SK-N-SH (cell line): ENCODE measurements at regions not wholly inside any gene's neighbourhood (a gene's known extent, or its start where the extent isn't known, plus 50 kb on each side); places are given as distances from the start of the nearest gene placed in this dataset.
A peak's percentile ranks its signal among the peaks of the same experiment; 100 is the strongest.

Experiments used
- CTCF ChIA-PET: fragments of 300-600, 350-600 bp; formaldehyde crosslinking; extraction: SDS; loops from one replicate; lab custom pipeline; 2021; lab: Yijun Ruan, JAX
- POLR2A ChIA-PET: fragments of 350-600 bp; sonication (Branson Sonifier 250); formaldehyde crosslinking; extraction: SDS; loops from one replicate; lab custom pipeline; 2020; ENCODE audit warnings: antibody characterized with exemption, inconsistent platforms; lab: Yijun Ruan, JAX
- DNase-seq: peaks from one replicate; pipeline ENCODE4 v3.0.0; 2012
- H2AFZ ChIP-seq: fragments of 200-600 bp; sonication (generic); 2 replicates; pipeline ENCODE4 v1.8.1; 2016; ENCODE audit warnings: antibody characterized with exemption, mild to moderate bottlenecking, low read depth
- H3F3A ChIP-seq: fragments of 200-600 bp; sonication (generic); replicated peaks from 2 replicates; pipeline ENCODE3; 2016; ENCODE audit warnings: antibody characterized with exemption, mild to moderate bottlenecking; ENCODE audit not compliant: insufficient read depth
- H3K27ac ChIP-seq, 2 experiments: fragments of 200-500 bp in 1 of 2; fragments of 200-600 bp in 1 of 2; sonication (Bioruptor generic) in 1 of 2; sonication (generic), shearing (Covaris generic) in 1 of 2; 2 replicates each; pipeline versions ENCODE4 v1.5.1 to v1.6.1; 2014 to 2016; ENCODE audit warnings: low read depth in 2 of 2, inconsistent platforms in 1 of 2, low read length in 1 of 2, mild to moderate bottlenecking in 1 of 2, mixed read lengths in 1 of 2
- H3K27me3 ChIP-seq: fragments of 200-600 bp; sonication (generic), shearing (Covaris generic); 2 replicates; pipeline ENCODE4 v1.6.1; 2016; ENCODE audit warnings: mixed run types; ENCODE audit not compliant: insufficient read depth
- H3K36me3 ChIP-seq, 2 experiments: fragments of 200-500 bp in 1 of 2; fragments of 200-600 bp in 1 of 2; sonication (Bioruptor generic) in 1 of 2; sonication (generic) in 1 of 2; replicated peaks in 1 of 2; 2 replicates each; pipeline versions ENCODE3 to v1.5.1; 2014 to 2016; ENCODE audit warnings: low read length in 1 of 2, mild to moderate bottlenecking in 1 of 2; ENCODE audit not compliant: insufficient read depth in 2 of 2, control insufficient read depth in 1 of 2
- H3K4me1 ChIP-seq, 2 experiments: fragments of 200-500 bp in 1 of 2; fragments of 200-600 bp in 1 of 2; sonication (Bioruptor generic) in 1 of 2; sonication (generic), shearing (Covaris generic) in 1 of 2; 2 replicates each; pipeline versions ENCODE4 v1.5.1 to v1.6.1; 2014 to 2016; ENCODE audit warnings: low read depth in 1 of 2, low read length in 1 of 2, mixed run types in 1 of 2; ENCODE audit not compliant: insufficient read depth in 2 of 2, control insufficient read depth in 1 of 2
- H3K4me2 ChIP-seq: fragments of 200-600 bp; sonication (generic), shearing (Covaris generic); 2 replicates; pipeline ENCODE4 v1.6.1; 2017; ENCODE audit warnings: mixed run types
- H3K4me3 ChIP-seq, 2 experiments: fragments of 200-500 bp in 1 of 2; fragments of 200-600 bp in 1 of 2; sonication (Bioruptor generic) in 1 of 2; sonication (generic), shearing (Covaris generic) in 1 of 2; 2 replicates each; pipeline versions ENCODE4 v1.5.1 to v1.8.1; 2014 to 2016; ENCODE audit warnings: low read depth in 2 of 2, inconsistent platforms in 1 of 2, low read length in 1 of 2, mild to moderate bottlenecking in 1 of 2, mixed read lengths in 1 of 2, moderate library complexity in 1 of 2
- H3K79me2 ChIP-seq: fragments of 200-600 bp; sonication (generic); 2 replicates; pipeline ENCODE4 v1.8.1; 2017; ENCODE audit warnings: mild to moderate bottlenecking; ENCODE audit not compliant: insufficient read depth
- H3K9ac ChIP-seq: fragments of 200-600 bp; sonication (generic); 2 replicates; pipeline ENCODE4 v1.6.1; 2017; ENCODE audit warnings: mixed run types
- H3K9me2 ChIP-seq: fragments of 200-600 bp; sonication (generic); 2 replicates; pipeline ENCODE4 v1.6.1; 2017; ENCODE audit warnings: mixed run types
- H3K9me3 ChIP-seq: fragments of 200-600 bp; sonication (generic); 2 replicates; pipeline ENCODE4 v1.6.1; 2017; ENCODE audit warnings: mixed run types, mild to moderate bottlenecking, moderate library complexity
- H4K20me1 ChIP-seq: fragments of 200-600 bp; sonication (generic); 2 replicates; pipeline ENCODE4 v1.6.1; 2017; ENCODE audit warnings: mild to moderate bottlenecking, mixed run types; ENCODE audit not compliant: insufficient read depth
- ELF1 ChIP-seq: IDR thresholded peaks from 2 replicates; pipeline ENCODE4 v1.4.0; 2012
- EP300 ChIP-seq, 2 experiments: IDR thresholded peaks; 2 replicates each; pipeline versions ENCODE4 v1.4.0 to v1.6.1; 2012; ENCODE audit warnings: borderline replicate concordance in 1 of 2, low read depth in 1 of 2, low read length in 1 of 2
- FOSL2 ChIP-seq: IDR thresholded peaks from 2 replicates; pipeline ENCODE4 v1.4.0; 2012; ENCODE audit warnings: low read depth, mild to moderate bottlenecking, moderate library complexity, borderline replicate concordance
- FOXJ3 ChIP-seq: sonication (generic); formaldehyde crosslinking; IDR thresholded peaks from 2 replicates; pipeline ENCODE4 v1.5.1; 2020; ENCODE audit warnings: mild to moderate bottlenecking, missing genetic modification reagents
- FOXM1 ChIP-seq: IDR thresholded peaks from 2 replicates; pipeline ENCODE4 v1.4.0; 2012; ENCODE audit warnings: low read depth, mild to moderate bottlenecking
- GABPA ChIP-seq: IDR thresholded peaks from 2 replicates; pipeline ENCODE4 v1.4.0; 2012; ENCODE audit warnings: low read depth, mild to moderate bottlenecking
- GATA2 ChIP-seq: sonication (generic); formaldehyde crosslinking; IDR thresholded peaks from 2 replicates; pipeline ENCODE4 v1.5.0; 2020; ENCODE audit warnings: mild to moderate bottlenecking, missing genetic modification reagents
- MEF2A ChIP-seq: IDR thresholded peaks from 2 replicates; pipeline ENCODE4 v1.4.0; 2012; ENCODE audit warnings: low read depth, borderline replicate concordance
- NFIC ChIP-seq: IDR thresholded peaks from 2 replicates; pipeline ENCODE4 v1.4.0; 2012; ENCODE audit warnings: borderline replicate concordance
- NRF1 ChIP-seq: IDR thresholded peaks from 2 replicates; pipeline ENCODE4 v1.6.1; 2012; ENCODE audit warnings: low read depth, mild to moderate bottlenecking, low read length
- PBX3 ChIP-seq: IDR thresholded peaks from 2 replicates; pipeline ENCODE4; 2012
- POLR2AphosphoS5 ChIP-seq: IDR thresholded peaks from 2 replicates; pipeline ENCODE4 v1.6.1; 2012; ENCODE audit warnings: low read depth, low read length
- RCOR1 ChIP-seq: fragments of 150-350 bp; IDR thresholded peaks from 2 replicates; pipeline ENCODE4 v1.6.1; 2017; ENCODE audit warnings: antibody characterized with exemption, low read length
- REST ChIP-seq: IDR thresholded peaks from 2 replicates; pipeline ENCODE4 v1.6.1; 2012; ENCODE audit warnings: mild to moderate bottlenecking, low read depth, low read length, moderate library complexity
- SIN3A ChIP-seq: IDR thresholded peaks from 2 replicates; pipeline ENCODE4 v1.6.1; 2012; ENCODE audit warnings: low read depth, mild to moderate bottlenecking, low read length, moderate library complexity, borderline replicate concordance
- SMC3 ChIP-seq: IDR thresholded peaks from 2 replicates; pipeline ENCODE4 v1.6.1; 2012; ENCODE audit warnings: low read depth, low read length, improper control_type of control experiment
- TCF12 ChIP-seq: IDR thresholded peaks from 2 replicates; pipeline ENCODE4 v1.4.0; 2012
- TEAD4 ChIP-seq: IDR thresholded peaks from 2 replicates; pipeline ENCODE4 v1.4.0; 2012; ENCODE audit warnings: mild to moderate bottlenecking, borderline replicate concordance; ENCODE audit not compliant: insufficient read depth
- WGBS: methylation state at CpG from one replicate; pipeline ENCODE4 v1.1.6; 2017; ENCODE audit warnings: low lambda C conversion rate; 5-methylcytosine and 5-hydroxymethylcytosine counted together
- TF ChIP-seq, protein P1 (sequence below): fragments of 150-350 bp; IDR thresholded peaks from 2 replicates; pipeline ENCODE4 v1.6.1; 2016; ENCODE audit warnings: mild to moderate bottlenecking, low read depth, low read length
- TF ChIP-seq, protein P2 (sequence below): fragments of 150-350 bp; IDR thresholded peaks from 2 replicates; pipeline ENCODE4 v1.6.1; 2017; ENCODE audit warnings: antibody characterized with exemption, low read length, low read depth, borderline replicate concordance
- TF ChIP-seq, protein P3 (sequence below): fragments of 200-600 bp; sonication (generic); IDR thresholded peaks from 2 replicates; pipeline ENCODE4 v1.6.1; 2017; ENCODE audit warnings: antibody characterized with exemption, mild to moderate bottlenecking, moderate library complexity

- Histone ChIP-seq H3F3A (no peaks in the 10 kb centered on the region), H3K4me2 (peak overlapping the region; percentile 32; the same call in 1 of the 2 replicates), H3K9ac (no peak overlapping the region), H3K4me1 (no peaks in the 10 kb centered on the region), H3K4me3 (no peak overlapping the region), H3K36me3 (no peaks in the 10 kb centered on the region), H2AFZ (no peak overlapping the region), H3K79me2 (no peaks in the 10 kb centered on the region), H3K9me2 (no peaks in the 10 kb centered on the region; the same call in 1 of the 2 replicates), H3K27me3 (no peaks in the 10 kb centered on the region; the same call in 1 of the 2 replicates), H4K20me1 (no peaks in the 10 kb centered on the region), H3K27ac (no peak overlapping the region), H3K9me3 (no peaks in the 10 kb centered on the region)
- TF ChIP-seq PBX3 (no peak), SIN3A (no peak), REST (no peak), GATA2 (CRISPR knock-in tag) (no peak)
- DNase-seq, result no peak
- ChIA-PET POLR2A (no interaction called here), CTCF (interaction anchor here (0.7 to 0.9 kb wide), 2 partner anchors 8 to 391 kb away, joined by 3 read pairs; no protein-coding TSS in a partner anchor)
- WGBS, result 15% methylated on average over 2 of the region's 2 CpGs
Measured at GRCh38 chr4:174394915-174395314, 111.2 kb downstream of the CEP44 start.

- Histone ChIP-seq H4K20me1 (no peaks in the 10 kb centered on the region), H2AFZ (no peak overlapping the region), H3K9ac (no peak overlapping the region), H3K4me1 (no peaks in the 10 kb centered on the region), H3K27ac (no peak overlapping the region), H3F3A (no peaks in the 10 kb centered on the region), H3K79me2 (no peaks in the 10 kb centered on the region), H3K27me3 (no peaks in the 10 kb centered on the region; the same call in 1 of the 2 replicates), H3K9me3 (no peaks in the 10 kb centered on the region), H3K36me3 (no peaks in the 10 kb centered on the region), H3K4me2 (no peak overlapping the region), H3K9me2 (no peaks in the 10 kb centered on the region), H3K4me3 (no peak overlapping the region)
- DNase-seq, result no peak
- 81% methylated on average over 1 of the region's 1 CpG for WGBS
- CTCF ChIA-PET, result no interaction called here
- POLR2A ChIA-PET, result no interaction called here
- no peak for TF ChIP-seq ELF1
- no peak for TF ChIP-seq TEAD4
- TF ChIP-seq, protein P1, sequence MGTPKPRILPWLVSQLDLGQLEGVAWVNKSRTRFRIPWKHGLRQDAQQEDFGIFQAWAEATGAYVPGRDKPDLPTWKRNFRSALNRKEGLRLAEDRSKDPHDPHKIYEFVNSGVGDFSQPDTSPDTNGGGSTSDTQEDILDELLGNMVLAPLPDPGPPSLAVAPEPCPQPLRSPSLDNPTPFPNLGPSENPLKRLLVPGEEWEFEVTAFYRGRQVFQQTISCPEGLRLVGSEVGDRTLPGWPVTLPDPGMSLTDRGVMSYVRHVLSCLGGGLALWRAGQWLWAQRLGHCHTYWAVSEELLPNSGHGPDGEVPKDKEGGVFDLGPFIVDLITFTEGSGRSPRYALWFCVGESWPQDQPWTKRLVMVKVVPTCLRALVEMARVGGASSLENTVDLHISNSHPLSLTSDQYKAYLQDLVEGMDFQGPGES, result no peak
- no peak for TF ChIP-seq FOSL2
- TF ChIP-seq NFIC, result no peak
- TF ChIP-seq EP300 (IDR thresholded peaks at IDR 0.05; ENCODE audit: borderline replicate concordance in 1 of 2, low read depth in 1 of 2, low read length in 1 of 2), result no peak
- no peak for TF ChIP-seq SIN3A
- no peak for TF ChIP-seq TCF12
- TF ChIP-seq, protein P2, sequence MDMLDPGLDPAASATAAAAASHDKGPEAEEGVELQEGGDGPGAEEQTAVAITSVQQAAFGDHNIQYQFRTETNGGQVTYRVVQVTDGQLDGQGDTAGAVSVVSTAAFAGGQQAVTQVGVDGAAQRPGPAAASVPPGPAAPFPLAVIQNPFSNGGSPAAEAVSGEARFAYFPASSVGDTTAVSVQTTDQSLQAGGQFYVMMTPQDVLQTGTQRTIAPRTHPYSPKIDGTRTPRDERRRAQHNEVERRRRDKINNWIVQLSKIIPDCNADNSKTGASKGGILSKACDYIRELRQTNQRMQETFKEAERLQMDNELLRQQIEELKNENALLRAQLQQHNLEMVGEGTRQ, result no peak
- TF ChIP-seq RCOR1, result no peak
- TF ChIP-seq FOXJ3, result no peak
- no peak for TF ChIP-seq GABPA
- no peak for TF ChIP-seq POLR2AphosphoS5
- TF ChIP-seq, protein P3, sequence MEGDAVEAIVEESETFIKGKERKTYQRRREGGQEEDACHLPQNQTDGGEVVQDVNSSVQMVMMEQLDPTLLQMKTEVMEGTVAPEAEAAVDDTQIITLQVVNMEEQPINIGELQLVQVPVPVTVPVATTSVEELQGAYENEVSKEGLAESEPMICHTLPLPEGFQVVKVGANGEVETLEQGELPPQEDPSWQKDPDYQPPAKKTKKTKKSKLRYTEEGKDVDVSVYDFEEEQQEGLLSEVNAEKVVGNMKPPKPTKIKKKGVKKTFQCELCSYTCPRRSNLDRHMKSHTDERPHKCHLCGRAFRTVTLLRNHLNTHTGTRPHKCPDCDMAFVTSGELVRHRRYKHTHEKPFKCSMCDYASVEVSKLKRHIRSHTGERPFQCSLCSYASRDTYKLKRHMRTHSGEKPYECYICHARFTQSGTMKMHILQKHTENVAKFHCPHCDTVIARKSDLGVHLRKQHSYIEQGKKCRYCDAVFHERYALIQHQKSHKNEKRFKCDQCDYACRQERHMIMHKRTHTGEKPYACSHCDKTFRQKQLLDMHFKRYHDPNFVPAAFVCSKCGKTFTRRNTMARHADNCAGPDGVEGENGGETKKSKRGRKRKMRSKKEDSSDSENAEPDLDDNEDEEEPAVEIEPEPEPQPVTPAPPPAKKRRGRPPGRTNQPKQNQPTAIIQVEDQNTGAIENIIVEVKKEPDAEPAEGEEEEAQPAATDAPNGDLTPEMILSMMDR, result no peak
- TF ChIP-seq SMC3, result no peak
- TF ChIP-seq FOXM1, result no peak
- no peak for TF ChIP-seq MEF2A
- no peak for TF ChIP-seq NRF1
Measured at GRCh38 chr4:174389439-174389838, 105.7 kb downstream of the CEP44 start.
